ENCODE measurements at regions not wholly inside any gene's neighbourhood (a gene's known extent, or its start where the extent isn't known, plus 50 kb on each side); places are given as distances from the start of the nearest gene placed in this dataset.
"Not testable (repeated sequence)": the region's sequence is repeated elsewhere in the genome, so short reads cannot be mapped to it uniquely, and the experiment has no call there.

- no peak for DNase-seq (ENCODE audit: low read depth in 2 of 2)
Measured at GRCh38 chr20:22848364-22848763, 186.7 kb upstream of the SSTR4 start.

- DNase-seq (ENCODE audit: low read depth in 2 of 2): not testable (repeated sequence)
Measured at GRCh38 chr20:22851679-22852346, 183.3 kb upstream of the SSTR4 start.

- DNase-seq (ENCODE audit: low read depth in 2 of 2): no peak
Measured at GRCh38 chr20:22861231-22861980, 173.7 kb upstream of the SSTR4 start.

GRCh38 chr20:22861990-22862389, 173.1 kb upstream of the SSTR4 start:
- DNase-seq (ENCODE audit: low read depth in 2 of 2): no peak

GRCh38 chr20:22862671-22863230, 172.4 kb upstream of the SSTR4 start:
- DNase-seq (ENCODE audit: low read depth in 2 of 2): no peak

- DNase-seq (ENCODE audit: low read depth in 2 of 2): no peak
Measured at GRCh38 chr20:22863826-22864225, 171.3 kb upstream of the SSTR4 start.

GRCh38 chr20:22866812-22867341, 168.2 kb upstream of the SSTR4 start:
- DNase-seq (ENCODE audit: low read depth in 2 of 2): no peak

- DNase-seq (ENCODE audit: low read depth in 2 of 2): no peak
Measured at GRCh38 chr20:22878166-22878565, 156.9 kb upstream of the SSTR4 start.

- DNase-seq (ENCODE audit: low read depth in 2 of 2): no peak
Measured at GRCh38 chr20:22880277-22880676, 154.8 kb upstream of the SSTR4 start.

- DNase-seq (ENCODE audit: low read depth in 2 of 2): no peak
Measured at GRCh38 chr20:22887796-22888195, 147.3 kb upstream of the SSTR4 start.

GRCh38 chr20:22890594-22891300, 144.4 kb upstream of the SSTR4 start:
- no peak for DNase-seq (ENCODE audit: low read depth in 2 of 2)

GRCh38 chr20:22901164-22901563, 133.9 kb upstream of the SSTR4 start:
- DNase-seq (ENCODE audit: low read depth in 2 of 2): no peak

- DNase-seq (ENCODE audit: low read depth in 2 of 2): no peak
Measured at GRCh38 chr20:22901921-22902320, 133.2 kb upstream of the SSTR4 start.

- no peak for DNase-seq (ENCODE audit: low read depth in 2 of 2)
Measured at GRCh38 chr20:22904386-22904785, 130.7 kb upstream of the SSTR4 start.

- no peak for DNase-seq (ENCODE audit: low read depth in 2 of 2)
Measured at GRCh38 chr20:22904905-22905304, 130.2 kb upstream of the SSTR4 start.

GRCh38 chr20:22905658-22906057, 129.5 kb upstream of the SSTR4 start:
- no peak for DNase-seq (ENCODE audit: low read depth in 2 of 2)

GRCh38 chr20:22908437-22908836, 126.7 kb upstream of the SSTR4 start:
- no peak for DNase-seq (ENCODE audit: low read depth in 2 of 2)

- no peak for DNase-seq (ENCODE audit: low read depth in 2 of 2)
Measured at GRCh38 chr20:22908944-22909343, 126.2 kb upstream of the SSTR4 start.

GRCh38 chr20:22909436-22909835, 125.7 kb upstream of the SSTR4 start:
- DNase-seq (ENCODE audit: low read depth in 2 of 2): no peak

- no peak for DNase-seq (ENCODE audit: low read depth in 2 of 2)
Measured at GRCh38 chr20:22910287-22910852, 124.7 kb upstream of the SSTR4 start.

GRCh38 chr20:22914291-22914690, 120.8 kb upstream of the SSTR4 start:
- DNase-seq (ENCODE audit: low read depth in 2 of 2): no peak

- no peak for DNase-seq (ENCODE audit: low read depth in 2 of 2)
Measured at GRCh38 chr20:22915512-22915911, 119.6 kb upstream of the SSTR4 start.
